AG09319 (cell line): ENCODE measurements at regions not wholly inside any gene's neighbourhood (a gene's known extent, or its start where the extent isn't known, plus 50 kb on each side); places are given as distances from the start of the nearest gene placed in this dataset.
A peak's percentile ranks its signal among the peaks of the same experiment; 100 is the strongest.

ENCODE experiments used
- DNase-seq: peaks from one replicate; pipeline ENCODE4 v3.0.0-alpha.2; 2010; ENCODE audit warnings: low read depth; ENCODE audit errors: extremely low read depth
- TF ChIP-seq, protein P1 (sequence below): IDR thresholded peaks from 2 replicates; pipeline ENCODE4 v1.5.1; 2011; ENCODE audit warnings: low read depth, mild to moderate bottlenecking, inconsistent platforms, low read length, moderate library complexity

GRCh38 chr12:107992029-107992428 lies 137.1 kb upstream of the WSCD2 start:
- no peak for DNase-seq
- TF ChIP-seq, protein P1, sequence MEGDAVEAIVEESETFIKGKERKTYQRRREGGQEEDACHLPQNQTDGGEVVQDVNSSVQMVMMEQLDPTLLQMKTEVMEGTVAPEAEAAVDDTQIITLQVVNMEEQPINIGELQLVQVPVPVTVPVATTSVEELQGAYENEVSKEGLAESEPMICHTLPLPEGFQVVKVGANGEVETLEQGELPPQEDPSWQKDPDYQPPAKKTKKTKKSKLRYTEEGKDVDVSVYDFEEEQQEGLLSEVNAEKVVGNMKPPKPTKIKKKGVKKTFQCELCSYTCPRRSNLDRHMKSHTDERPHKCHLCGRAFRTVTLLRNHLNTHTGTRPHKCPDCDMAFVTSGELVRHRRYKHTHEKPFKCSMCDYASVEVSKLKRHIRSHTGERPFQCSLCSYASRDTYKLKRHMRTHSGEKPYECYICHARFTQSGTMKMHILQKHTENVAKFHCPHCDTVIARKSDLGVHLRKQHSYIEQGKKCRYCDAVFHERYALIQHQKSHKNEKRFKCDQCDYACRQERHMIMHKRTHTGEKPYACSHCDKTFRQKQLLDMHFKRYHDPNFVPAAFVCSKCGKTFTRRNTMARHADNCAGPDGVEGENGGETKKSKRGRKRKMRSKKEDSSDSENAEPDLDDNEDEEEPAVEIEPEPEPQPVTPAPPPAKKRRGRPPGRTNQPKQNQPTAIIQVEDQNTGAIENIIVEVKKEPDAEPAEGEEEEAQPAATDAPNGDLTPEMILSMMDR: no peak

DNA sequence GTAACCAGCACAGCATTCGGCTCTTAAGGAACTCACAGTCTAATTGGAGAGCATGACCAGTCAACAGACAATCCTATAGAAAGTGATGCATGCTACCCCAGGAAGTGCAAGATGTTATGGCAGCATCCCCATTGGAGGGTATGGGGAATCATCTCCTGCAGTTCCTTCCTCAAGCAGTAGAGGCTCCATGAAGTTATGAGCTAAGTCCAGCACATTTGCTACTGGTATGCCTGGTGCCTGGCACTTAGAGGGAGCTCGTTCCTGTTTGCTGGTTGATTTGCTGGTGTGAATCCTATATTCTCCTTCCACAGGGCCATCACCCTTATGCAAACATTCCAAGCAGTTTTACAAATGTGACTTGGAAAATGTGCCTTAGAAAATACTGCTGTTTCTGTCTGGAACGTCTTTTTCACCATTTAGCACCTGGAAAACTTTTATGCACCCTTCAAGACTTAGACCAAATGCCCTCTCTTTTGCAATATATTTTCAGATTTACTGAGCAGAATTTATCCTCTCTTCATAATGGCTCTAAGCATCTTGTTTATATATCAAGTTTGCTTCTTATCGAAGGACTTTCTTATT lies 136.1 kb upstream of the WSCD2 start:
- TF ChIP-seq, protein P1: peak; percentile 29
- DNase-seq: no peak

DNA sequence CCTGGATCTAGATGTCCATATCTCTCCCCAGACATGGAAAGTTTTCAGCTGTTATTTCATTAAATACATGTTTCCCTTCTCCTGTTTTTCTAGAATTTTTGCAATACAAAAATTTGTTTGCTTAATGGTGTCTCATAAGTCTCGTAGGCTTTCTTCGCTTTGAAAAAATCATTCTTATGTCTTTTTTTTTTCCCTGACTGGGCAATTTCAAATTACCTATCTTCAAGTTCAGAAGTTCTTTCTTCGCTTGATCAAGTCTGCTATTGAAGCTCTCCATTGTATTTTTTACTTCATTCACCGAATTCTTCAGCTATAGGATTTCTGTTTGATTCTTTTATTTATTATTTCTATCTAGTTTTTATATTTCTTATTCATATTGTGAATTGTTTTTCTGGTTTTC lies 130.2 kb upstream of the WSCD2 start:
- TF ChIP-seq, protein P1: no peak

DNA sequence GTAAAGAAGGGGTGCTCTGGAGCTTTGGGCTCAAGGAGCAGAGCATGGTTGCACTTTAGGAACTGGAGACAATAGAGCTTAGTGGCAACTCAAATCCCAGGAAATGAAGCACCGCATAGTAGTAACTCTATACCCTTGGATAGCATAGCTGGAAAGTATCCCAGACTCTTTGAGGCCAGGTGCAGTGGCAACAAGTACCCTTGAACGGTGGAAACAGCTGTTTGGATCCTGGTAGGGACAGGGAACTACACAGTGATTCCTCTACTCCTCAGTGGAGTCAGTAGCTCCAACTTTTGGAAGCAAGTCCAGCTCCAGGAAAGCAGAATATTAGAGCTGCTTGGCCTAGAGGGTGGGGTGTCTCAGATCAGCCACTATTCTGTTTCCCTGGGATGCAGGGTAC lies 129.0 kb upstream of the WSCD2 start:
- DNase-seq: no peak
- TF ChIP-seq, protein P1: no peak

More for the DNA sequence above, 130.2 kb upstream of the WSCD2 start:
- no peak for DNase-seq

DNA sequence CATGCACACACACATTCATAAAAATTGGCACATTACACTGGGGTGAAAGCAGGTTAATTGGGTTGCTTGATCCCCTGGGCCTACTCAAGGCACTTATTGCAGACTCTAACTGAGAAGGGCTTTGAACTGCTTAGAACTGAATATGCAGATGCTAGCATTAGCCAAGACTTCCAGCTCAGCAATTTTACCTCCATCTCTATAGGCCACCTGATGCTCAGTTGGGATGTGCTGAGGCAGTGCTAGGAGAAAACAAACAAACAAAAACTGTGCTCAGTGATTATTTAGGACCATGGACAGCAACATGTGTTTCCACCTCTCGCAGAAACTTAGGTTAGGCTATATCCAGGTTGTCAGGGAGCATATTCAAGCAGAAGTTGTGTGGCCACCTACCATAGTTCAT lies 124.8 kb upstream of the WSCD2 start:
- TF ChIP-seq, protein P1: no peak
- DNase-seq: no peak

- TF ChIP-seq, protein P1: no peak
Observed at GRCh38 chr12:108008163-108008905, 120.8 kb upstream of the WSCD2 start.

DNA sequence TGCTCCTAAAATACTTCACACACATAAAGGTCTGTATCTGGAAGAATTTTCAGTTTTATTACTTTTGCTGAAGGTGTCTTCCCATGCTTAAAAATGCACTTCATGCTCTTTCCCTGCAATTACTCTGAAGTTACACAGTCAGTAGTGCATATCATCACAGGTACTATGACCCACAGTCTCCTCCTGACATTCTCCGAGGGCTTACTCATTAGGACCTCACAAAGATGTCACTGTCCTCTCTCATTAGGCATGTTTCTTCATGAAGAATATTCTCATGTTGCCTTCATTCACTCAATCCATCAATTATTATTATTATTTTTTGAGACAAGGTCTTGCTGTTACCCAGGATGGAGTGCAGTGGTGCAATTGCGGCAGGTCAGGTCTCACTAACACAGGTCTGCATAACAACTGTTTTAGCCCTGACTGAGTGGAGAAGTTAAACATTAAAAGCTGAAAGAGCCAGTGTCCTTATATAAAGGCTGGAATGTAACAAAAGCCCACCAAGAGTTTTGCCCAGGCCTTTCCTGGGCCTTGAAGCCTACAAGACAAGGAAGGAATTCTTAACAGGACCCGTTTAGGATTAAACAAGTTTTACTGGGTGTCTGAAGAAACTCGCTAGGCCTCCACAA lies 119.5 kb upstream of the WSCD2 start:
- DNase-seq: no peak

More at GRCh38 chr12:108008163-108008905, 120.8 kb upstream of the WSCD2 start:
- DNase-seq: no peak

More for the DNA sequence above, 119.5 kb upstream of the WSCD2 start:
- TF ChIP-seq, protein P1: no peak
